ES-I3 (cell line): ENCODE measurements at regions not wholly inside any gene's neighbourhood (a gene's known extent, or its start where the extent isn't known, plus 50 kb on each side); places are given as distances from the start of the nearest gene placed in this dataset.

ENCODE experiments used
- H3K36me3 ChIP-seq: 2 replicates; pipeline ENCODE4 v1.6.1; 2013; ENCODE audit warnings: mild to moderate bottlenecking, low read length, control low read depth, moderate library complexity; ENCODE audit not compliant: insufficient read depth
- H3K4me1 ChIP-seq: 2 replicates; pipeline ENCODE4 v1.6.1; 2013; ENCODE audit warnings: mild to moderate bottlenecking, control low read depth, low read length; ENCODE audit not compliant: insufficient read depth
- H3K9ac ChIP-seq: 2 replicates; pipeline ENCODE4 v1.6.1; 2013; ENCODE audit warnings: low read depth, mild to moderate bottlenecking, low read length, moderate library complexity
- H3K9me3 ChIP-seq: 2 replicates; pipeline ENCODE4 v1.6.1; 2013; ENCODE audit warnings: mild to moderate bottlenecking, low read length, moderate library complexity; ENCODE audit not compliant: control insufficient read depth, insufficient read depth

DNA sequence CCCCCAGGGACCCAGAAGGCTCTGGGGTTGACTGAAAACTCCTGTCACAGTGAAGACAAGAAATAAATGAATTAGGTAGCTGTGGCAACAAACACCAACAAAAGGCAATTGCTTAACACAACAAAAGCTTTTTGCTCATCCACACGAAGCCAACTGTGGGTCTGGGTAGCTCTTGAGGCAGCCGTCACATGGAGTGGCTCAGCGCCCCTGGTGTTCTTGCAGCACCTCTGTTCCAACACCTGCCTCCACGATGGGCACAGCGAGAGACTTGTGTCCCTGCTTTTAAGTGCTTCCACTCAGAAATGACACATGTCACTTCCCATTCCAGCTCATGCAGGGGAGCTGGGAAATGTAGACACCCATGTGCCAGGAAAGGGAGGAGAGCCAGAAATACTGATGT is 364.5 kb upstream of the DUSP10 start:
- H3K36me3 ChIP-seq, result no peaks in the 10 kb centered on the region
- H3K9ac ChIP-seq, result no peak overlapping the region
- H3K4me1 ChIP-seq, result peaks cover 19% of the 10 kb centered on the region
- no peaks in the 10 kb centered on the region for H3K9me3 ChIP-seq

DNA sequence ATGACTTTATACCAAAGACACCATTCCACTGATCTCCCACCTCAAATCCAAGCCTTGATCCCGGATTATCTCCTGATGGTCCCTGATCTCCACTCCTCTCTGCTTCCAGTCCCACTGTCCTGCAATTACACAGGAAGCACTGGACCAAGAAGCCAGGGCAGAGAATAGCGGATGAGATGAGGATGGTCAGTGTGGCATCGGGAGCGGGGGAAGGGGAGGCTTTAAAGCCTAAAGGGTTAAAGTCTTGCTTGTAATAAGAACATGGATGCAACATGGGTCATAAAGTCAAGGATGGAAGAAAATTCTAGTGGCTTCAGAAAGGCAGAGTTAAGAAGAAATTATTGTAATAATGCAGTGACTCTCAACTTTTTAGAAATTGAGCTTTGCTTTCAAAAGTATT is 364.0 kb upstream of the DUSP10 start:
- Histone ChIP-seq H3K9ac (no peak overlapping the region), H3K36me3 (no peaks in the 10 kb centered on the region), H3K9me3 (no peaks in the 10 kb centered on the region), H3K4me1 (peaks cover 24% of the 10 kb centered on the region)

DNA sequence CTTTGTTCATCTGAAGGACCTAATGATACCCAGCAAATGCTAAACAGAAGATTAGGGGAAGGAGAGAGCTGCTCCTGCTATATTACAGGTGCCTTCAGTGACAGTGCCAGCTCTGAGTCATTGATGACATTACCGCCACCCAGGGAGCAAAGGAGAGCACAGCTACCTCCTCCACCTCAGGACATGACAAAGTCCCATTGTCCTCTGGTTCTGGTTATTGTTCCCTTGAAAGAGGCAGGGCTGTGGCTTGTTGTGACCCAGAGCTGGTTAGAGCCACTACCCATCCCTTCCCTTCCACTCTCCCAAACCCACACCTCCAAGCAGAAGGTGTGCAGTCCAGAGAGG is 363.5 kb upstream of the DUSP10 start:
- Histone ChIP-seq H3K9me3 (no peaks in the 10 kb centered on the region), H3K9ac (no peak overlapping the region), H3K4me1 (peaks cover 29% of the 10 kb centered on the region), H3K36me3 (no peaks in the 10 kb centered on the region)

DNA sequence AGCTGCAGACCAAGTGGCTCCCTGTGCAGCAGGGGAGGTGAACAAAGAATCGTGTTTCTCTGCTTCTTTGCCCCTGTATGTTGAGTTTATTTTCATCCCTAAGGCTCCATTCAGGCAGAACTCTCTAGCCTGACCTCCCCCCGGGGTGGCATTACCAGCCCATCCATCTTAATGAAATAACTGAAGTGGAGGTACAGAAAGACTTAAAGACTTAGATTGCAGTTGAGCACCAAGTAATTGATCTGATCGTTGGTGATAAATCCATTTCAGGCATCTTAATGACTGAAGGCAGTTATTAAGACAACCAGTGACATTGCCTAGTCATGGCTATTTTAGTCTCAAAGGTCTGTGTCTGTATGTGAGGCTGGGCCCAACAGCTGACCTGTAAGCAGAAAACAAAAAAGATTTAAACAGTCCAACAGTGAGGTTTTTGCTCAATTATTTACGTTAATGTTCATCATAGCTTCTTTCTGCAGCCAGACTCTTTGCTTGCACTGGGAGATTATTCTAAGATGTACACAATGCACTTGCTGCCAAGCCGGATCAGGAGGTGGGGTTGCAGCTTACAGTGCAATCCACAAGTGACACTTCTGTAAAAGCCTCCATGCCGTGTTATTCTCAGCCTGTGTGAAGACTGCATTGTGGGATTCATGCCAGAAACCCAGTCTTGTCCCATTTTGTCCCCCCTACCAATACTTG is 363.0 kb upstream of the DUSP10 start:
- Histone ChIP-seq H3K36me3 (no peaks in the 10 kb centered on the region), H3K9ac (no peak overlapping the region), H3K4me1 (peaks cover 34% of the 10 kb centered on the region), H3K9me3 (no peaks in the 10 kb centered on the region)

DNA sequence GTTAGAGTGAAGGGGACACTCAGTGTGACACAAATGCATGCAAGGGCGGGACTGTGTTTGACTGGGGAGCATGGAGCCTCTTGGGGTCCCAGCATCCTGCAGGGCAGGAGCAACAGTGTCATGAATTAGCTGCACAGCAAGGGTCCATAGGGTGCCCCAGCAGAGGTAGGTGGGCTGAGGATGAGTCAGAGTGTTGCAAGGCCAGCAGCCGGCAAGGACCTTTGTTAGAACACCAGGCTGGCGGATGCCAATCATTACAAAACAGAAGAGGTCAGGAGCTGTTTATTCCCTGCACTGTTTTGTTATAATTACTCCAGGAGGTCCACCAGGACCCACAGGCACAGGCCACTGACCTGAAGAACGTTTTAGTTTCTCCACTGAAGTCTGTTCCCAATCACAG is 362.2 kb upstream of the DUSP10 start:
- Histone ChIP-seq H3K36me3 (no peaks in the 10 kb centered on the region), H3K4me1 (peaks cover 41% of the 10 kb centered on the region), H3K9me3 (no peaks in the 10 kb centered on the region)

DNA sequence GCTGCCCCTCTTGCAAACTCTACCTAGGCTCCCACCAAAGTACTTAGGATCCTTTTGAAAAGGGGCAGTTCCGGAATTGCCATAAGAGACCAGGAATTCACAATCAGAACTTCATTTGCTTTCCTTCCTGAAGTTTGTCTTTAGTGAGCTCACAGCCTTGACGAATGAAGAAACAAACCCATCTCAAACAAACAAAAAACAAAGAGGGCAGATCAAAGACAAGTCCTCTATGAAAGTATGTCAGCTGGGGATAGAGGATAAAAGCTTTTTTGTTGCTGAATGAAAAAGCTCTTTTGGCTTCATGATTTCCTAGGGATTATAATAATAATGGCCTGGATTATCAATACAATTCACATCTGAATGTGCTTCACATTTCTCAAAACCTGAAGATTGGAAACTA is 357.9 kb upstream of the DUSP10 start:
- H3K4me1 ChIP-seq, result peaks cover 31% of the 10 kb centered on the region
- no peaks in the 10 kb centered on the region for H3K36me3 ChIP-seq
- no peaks in the 10 kb centered on the region for H3K9me3 ChIP-seq
- H3K9ac ChIP-seq, result no peak overlapping the region

More for the DNA sequence above, 362.2 kb upstream of the DUSP10 start:
- H3K9ac ChIP-seq, result no peak overlapping the region

DNA sequence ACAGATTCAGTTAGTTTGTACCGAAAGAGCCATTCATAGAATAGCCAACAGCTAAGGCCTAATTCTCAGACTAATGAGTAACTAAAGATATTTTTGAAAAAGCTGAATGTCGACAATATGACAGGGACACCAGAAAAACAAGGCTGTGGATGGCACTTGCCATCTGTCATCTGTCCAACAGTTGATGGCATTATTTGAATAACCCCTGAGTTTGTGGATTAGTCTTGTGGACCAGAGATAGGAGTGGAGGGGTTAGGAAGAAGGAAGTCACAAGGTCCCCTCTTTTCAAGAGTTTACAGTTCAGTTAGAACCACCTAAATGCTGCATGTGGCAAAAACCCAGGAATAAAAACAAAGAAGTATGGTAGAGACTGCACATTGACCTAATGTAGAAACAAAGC is 356.5 kb upstream of the DUSP10 start:
- Histone ChIP-seq H3K36me3 (no peaks in the 10 kb centered on the region), H3K9me3 (no peaks in the 10 kb centered on the region), H3K4me1 (peaks cover 31% of the 10 kb centered on the region), H3K9ac (no peak overlapping the region)

DNA sequence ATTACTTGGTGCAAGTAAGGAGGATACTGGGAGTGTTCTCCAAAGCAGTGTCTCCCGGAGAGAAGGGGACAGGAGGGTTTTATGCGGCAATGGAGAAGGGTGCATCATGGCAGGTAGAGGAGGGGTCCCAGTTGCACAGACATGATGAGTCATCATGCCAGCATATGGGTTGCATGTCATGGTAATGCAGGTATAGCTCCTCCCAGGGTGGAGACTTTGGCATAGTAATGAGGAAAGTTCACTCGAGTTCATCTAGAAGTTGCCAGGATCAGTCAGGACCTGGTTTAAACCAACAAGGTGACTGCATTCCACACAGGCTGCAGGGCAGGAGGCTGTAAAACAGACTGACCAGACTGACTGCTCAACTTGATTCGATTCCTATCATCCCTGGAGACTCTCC is 355.7 kb upstream of the DUSP10 start:
- Histone ChIP-seq H3K4me1 (peaks cover 31% of the 10 kb centered on the region), H3K36me3 (no peaks in the 10 kb centered on the region), H3K9ac (no peak overlapping the region), H3K9me3 (no peaks in the 10 kb centered on the region)

DNA sequence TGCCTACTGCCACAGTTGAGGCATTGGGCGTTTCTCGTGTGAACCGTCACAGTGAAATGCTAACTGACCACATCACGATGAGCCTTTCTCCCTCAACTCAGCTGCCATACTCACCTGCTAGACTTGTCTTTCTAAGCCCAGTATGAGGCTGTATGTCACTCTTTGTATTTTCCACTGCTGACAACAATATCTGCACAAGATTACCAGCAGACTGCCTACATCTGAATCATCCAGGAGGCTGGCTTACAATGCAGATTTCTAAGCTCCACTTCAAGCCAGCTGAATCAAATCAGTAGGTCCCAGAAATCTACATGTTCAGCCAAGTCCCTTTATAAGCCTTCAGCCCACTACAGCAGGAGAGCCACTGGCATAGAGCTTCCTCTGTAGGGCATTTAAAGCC is 355.0 kb upstream of the DUSP10 start:
- no peak overlapping the region for H3K9ac ChIP-seq
- peaks cover 31% of the 10 kb centered on the region for H3K4me1 ChIP-seq
- H3K36me3 ChIP-seq, result no peaks in the 10 kb centered on the region
- no peaks in the 10 kb centered on the region for H3K9me3 ChIP-seq

DNA sequence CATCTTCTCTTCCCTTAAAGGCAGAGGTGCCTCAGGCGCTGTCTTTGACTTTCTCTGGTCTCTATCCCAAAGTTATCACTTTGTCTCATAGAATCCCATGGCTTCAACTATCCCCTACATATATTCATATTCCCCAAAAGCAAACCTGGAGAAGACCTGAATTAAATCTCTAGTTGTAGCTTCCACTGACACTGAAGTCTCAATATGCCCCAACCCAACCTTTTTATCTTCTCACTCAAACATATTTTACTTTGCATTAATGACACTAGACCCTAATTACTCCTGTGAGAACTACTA is 354.5 kb upstream of the DUSP10 start:
- no peaks in the 10 kb centered on the region for H3K9me3 ChIP-seq

DNA sequence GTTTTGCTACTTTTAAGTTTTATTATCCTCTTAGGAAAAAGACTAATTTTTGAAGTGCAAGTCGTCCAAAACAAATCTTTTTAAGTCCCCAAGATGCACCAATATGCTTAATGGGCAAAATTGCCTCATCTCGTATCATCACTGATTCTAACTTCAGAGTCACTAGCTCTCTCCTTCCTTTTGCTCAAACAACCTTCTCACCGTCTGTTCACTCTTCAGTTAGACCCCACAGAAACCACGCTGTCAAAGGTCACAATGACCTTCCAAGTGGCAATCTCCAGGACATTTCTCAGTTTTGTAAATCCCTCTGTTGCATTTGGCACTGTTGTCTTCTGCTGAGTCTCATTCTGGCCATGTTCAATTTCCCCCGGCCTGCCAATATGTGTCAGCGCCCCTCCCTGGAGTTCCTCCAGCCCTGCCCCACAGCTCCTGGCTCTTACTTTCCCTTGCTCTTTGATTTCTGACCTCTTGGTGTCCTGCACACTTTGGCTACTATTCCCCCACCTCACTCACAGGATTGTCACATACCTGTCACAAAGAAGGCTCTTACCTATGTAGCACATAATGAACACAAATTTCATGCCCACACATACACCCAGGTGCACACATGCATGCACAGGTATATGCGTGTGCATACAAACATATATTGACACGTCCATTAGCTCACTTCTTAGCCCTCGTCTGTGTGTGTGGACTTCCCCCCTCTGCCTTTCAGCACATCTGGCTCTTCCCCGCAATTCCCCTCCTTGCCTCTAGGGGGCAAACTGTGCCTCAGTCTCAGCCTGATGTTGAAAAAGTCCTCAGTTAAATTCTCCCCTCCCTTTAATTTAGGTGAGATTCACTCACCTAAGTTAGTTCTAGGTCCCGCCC is 354.0 kb upstream of the DUSP10 start:
- Histone ChIP-seq H3K4me1 (peaks cover 26% of the 10 kb centered on the region), H3K9ac (no peak overlapping the region), H3K36me3 (no peaks in the 10 kb centered on the region), H3K9me3 (no peaks in the 10 kb centered on the region)

More for the DNA sequence above, 354.5 kb upstream of the DUSP10 start:
- peaks cover 31% of the 10 kb centered on the region for H3K4me1 ChIP-seq
- H3K36me3 ChIP-seq, result no peaks in the 10 kb centered on the region
- no peak overlapping the region for H3K9ac ChIP-seq

DNA sequence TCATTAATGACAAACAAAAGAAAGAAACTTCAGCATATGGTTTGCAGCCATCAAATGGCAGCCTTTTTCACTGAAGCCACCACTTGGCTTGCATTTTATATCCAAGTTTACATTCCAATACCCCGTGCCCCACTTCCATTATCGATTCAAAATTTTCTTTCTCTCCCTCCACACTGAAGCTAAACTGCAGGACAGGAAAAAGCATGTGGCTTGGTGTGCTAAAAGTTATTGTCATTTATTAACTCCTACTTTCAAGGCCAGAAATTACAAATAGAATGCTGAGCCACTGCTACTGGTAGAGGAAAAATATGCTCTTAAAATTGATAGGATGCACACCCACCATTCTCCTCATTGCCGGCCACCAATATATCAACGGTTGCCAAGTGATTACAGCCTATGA is 351.6 kb upstream of the DUSP10 start:
- peaks cover 9% of the 10 kb centered on the region for H3K4me1 ChIP-seq
- H3K36me3 ChIP-seq, result no peaks in the 10 kb centered on the region
- H3K9ac ChIP-seq, result no peak overlapping the region
- no peaks in the 10 kb centered on the region for H3K9me3 ChIP-seq

DNA sequence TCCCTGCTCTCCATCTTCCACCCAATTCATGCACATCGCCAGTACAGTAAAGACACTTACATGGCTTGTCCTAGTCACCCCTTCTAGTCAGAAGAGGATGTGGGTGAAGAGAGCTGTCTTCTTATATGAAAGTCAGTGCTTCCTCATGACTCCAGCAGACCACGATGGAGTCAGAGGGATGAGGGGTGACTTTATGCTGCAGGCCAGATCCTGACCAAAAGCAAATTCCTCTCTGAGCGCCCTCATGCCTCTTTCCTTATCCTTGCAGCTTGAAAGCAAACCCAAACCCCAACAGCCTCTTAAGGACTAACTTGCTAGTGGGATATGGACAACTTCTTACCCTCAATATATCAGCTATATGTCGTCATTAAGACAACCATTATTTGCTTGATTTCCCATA is 348.2 kb upstream of the DUSP10 start:
- H3K36me3 ChIP-seq, result no peaks in the 10 kb centered on the region
- no peak overlapping the region for H3K9ac ChIP-seq
- no peaks in the 10 kb centered on the region for H3K4me1 ChIP-seq
- H3K9me3 ChIP-seq, result no peaks in the 10 kb centered on the region

DNA sequence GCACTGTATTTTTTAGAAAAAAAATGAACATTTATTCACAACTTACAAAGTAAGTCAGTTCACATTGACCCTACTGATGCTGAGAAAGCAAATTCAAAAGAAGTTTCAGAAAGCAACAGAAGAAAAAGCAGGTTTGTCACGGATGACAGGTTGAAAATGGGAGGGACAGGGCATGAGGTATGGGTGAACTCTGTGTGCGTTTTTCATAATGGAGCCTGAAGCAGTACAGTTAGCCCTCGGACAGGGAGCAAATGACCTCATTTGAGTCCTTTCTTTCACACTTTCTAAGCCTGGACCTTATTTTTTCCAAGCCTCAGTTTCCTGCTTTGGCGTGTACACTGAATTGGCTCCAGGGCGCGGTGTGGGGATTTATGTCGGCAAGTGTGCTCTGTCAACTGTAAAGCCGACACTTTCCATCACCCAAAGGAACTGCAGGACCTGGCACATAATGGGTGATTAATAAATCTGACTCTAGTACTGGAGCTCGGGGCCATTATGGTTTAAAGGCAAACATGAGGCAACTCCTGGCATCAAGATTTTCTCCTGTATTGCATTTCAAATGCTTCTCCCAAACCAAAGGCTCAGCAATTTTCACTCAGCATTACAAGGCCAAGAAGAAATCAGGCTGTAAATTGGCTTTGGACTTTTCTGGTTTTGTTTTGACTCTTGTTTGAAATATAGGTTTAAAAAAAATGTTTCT is 345.5 kb upstream of the DUSP10 start:
- H3K4me1 ChIP-seq, result no peaks in the 10 kb centered on the region
- no peak overlapping the region for H3K9ac ChIP-seq
- no peaks in the 10 kb centered on the region for H3K36me3 ChIP-seq
- H3K9me3 ChIP-seq, result 0 out of 2 replicates have a peak, but pooled peaks cover 2% of the 10 kb centered on the region

DNA sequence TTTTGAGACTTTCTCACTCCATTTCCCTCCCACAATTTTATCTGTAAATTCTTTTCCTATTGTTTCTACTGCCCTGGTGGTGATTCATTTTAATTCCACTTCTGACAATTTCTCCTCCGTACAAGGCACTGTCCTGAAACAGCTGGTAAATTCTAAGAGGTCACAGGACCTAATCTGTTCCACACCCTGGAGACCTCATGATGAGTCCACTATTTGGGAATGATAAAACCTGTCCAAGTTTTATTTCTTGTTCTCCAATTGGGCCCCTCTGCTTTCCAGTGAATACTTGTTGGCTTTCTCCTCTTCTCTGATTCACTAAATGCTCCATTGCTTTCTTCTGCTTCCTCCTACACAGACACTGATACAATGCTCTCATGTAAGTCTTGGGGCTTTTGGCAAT is 343.1 kb upstream of the DUSP10 start:
- Histone ChIP-seq H3K4me1 (no peaks in the 10 kb centered on the region), H3K9ac (no peak overlapping the region), H3K9me3 (peaks cover 2% of the 10 kb centered on the region; the same call in 1 of the 2 replicates), H3K36me3 (no peaks in the 10 kb centered on the region)
